Endometrium (tissue), 2 donors: ENCODE measurements at regions not wholly inside any gene's neighbourhood (a gene's known extent, or its start where the extent isn't known, plus 50 kb on each side); places are given as distances from the start of the nearest gene placed in this dataset.

ENCODE experiments used
- FAIRE-seq: peaks from 2 replicates; lab custom pipeline; 2012; peaks lifted over from hg19 to GRCh38; lab: Jason Lieb, UNC
- donor health status: control.
- donor health status: control.

- FAIRE-seq: no peak
These were observed 355.4 kb upstream of the GULP1 start for GRCh38 chr2:187936228-187936627.

- no peak for FAIRE-seq
These were observed 352.5 kb upstream of the GULP1 start for GRCh38 chr2:187939180-187939579.

- no peak for FAIRE-seq
These were observed 348.8 kb upstream of the GULP1 start for GRCh38 chr2:187942876-187943275.

GRCh38 chr2:187943772-187944369 lies 347.8 kb upstream of the GULP1 start:
- no peak for FAIRE-seq

- no peak for FAIRE-seq
These were observed 341.8 kb upstream of the GULP1 start for GRCh38 chr2:187949859-187950258.

- FAIRE-seq: no peak
These were observed 340.0 kb upstream of the GULP1 start for GRCh38 chr2:187951470-187952218.

GRCh38 chr2:187956906-187957534 lies 334.7 kb upstream of the GULP1 start:
- no peak for FAIRE-seq

- no peak for FAIRE-seq
These were observed 331.9 kb upstream of the GULP1 start for GRCh38 chr2:187959821-187960220.

- FAIRE-seq: no peak
These were observed 329.1 kb upstream of the GULP1 start for GRCh38 chr2:187962538-187962937.

GRCh38 chr2:187964746-187965145 lies 326.9 kb upstream of the GULP1 start:
- FAIRE-seq: no peak

GRCh38 chr2:187966924-187967323 lies 324.8 kb upstream of the GULP1 start:
- FAIRE-seq: no peak

GRCh38 chr2:187971893-187972292 lies 319.8 kb upstream of the GULP1 start:
- no peak for FAIRE-seq

GRCh38 chr2:187976259-187976985 lies 315.3 kb upstream of the GULP1 start:
- FAIRE-seq: no peak

- no peak for FAIRE-seq
These were observed 314.7 kb upstream of the GULP1 start for GRCh38 chr2:187976986-187977333.

- peak; percentile 43 for FAIRE-seq
These were observed 313.3 kb upstream of the GULP1 start for GRCh38 chr2:187978356-187978755.

GRCh38 chr2:187982668-187983067 lies 309.0 kb upstream of the GULP1 start:
- no peak for FAIRE-seq

- no peak for FAIRE-seq
These were observed 306.5 kb upstream of the GULP1 start for GRCh38 chr2:187985195-187985594.

GRCh38 chr2:187985923-187986322 lies 305.8 kb upstream of the GULP1 start:
- no peak for FAIRE-seq

GRCh38 chr2:187986390-187987105 lies 305.1 kb upstream of the GULP1 start:
- no peak for FAIRE-seq

- FAIRE-seq: no peak
These were observed 303.3 kb upstream of the GULP1 start for GRCh38 chr2:187988348-187988747.

- no peak for FAIRE-seq
These were observed 301.6 kb upstream of the GULP1 start for GRCh38 chr2:187989925-187990623.

GRCh38 chr2:187991389-187991788 lies 300.3 kb upstream of the GULP1 start:
- FAIRE-seq: peak; percentile 81
